C1 segment of cervical spinal cord (tissue), 14 donors: ENCODE measurements at regions not wholly inside any gene's neighbourhood (a gene's known extent, or its start where the extent isn't known, plus 50 kb on each side); places are given as distances from the start of the nearest gene placed in this dataset.
A peak's percentile ranks its signal among the peaks of the same experiment; 100 is the strongest.

Experiments used
- DNase-seq, 14 donors: peaks; one replicate each; lab custom pipeline; 2025; lab: John Stamatoyannopoulos, UW

DNA sequence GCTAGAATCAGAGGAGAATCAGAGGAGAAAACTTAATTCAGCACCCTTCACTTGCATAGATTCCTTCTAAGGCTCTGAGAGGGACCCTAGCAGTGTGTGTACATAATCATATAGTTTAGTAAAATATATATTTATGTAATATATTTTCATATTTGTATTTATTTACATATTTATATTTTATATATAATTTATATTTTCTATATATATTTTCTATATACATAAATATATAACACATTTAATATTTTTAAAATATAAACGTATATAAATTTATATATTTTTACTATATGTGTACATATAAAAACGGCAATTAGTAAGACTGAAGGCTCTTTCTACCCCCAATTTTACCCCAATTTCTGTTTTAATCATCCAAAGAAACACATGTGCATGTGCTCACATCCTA is 80.3 kb downstream of the NXPE2 start:
- DNase-seq, result no peak

- DNase-seq, result peak in 10 of 14 donors; percentile 1 to 28 (median 14)
Measured at GRCh38 chr11:114762408-114762807, 84.1 kb downstream of the NXPE2 start.

DNA sequence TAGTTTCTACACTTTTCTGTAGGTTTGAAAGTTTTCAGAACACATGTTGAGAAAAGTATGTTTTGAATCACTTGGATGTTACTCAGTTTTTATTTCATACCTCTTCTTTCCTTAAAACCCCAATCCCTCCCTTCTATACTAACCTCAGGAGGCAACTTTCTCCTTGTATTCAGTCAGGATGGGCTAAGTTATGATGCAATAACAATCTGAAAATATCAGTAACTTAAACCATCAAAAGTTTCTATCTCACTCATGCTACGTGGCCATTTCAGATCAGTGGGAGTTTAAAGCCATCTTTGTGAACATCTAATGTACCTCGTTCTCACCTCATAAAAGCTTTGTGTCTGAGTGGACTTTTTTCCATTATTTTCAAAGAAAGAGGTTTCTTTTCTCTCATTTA is 86.2 kb downstream of the NXPE2 start:
- DNase-seq, result no peak

DNA sequence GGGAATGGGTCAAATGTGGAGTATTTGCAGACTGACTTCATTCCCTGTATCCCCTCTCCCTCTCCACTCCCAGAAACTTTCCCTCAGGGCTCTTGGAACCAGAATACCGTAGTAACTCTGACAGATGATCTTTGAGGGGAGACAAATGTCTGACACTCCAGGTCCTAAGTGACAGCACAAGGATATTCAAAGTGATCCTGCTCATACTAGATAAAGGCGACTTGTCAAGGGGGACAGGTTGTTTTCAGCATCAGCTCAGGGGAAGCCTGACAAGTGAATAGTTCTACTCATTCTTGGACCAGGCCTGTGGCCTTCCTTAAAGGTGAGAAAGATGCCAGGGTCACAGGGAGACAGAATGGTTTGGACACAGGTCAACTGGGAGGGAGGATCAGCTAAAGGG is 92.8 kb downstream of the NXPE2 start:
- no peak for DNase-seq

DNA sequence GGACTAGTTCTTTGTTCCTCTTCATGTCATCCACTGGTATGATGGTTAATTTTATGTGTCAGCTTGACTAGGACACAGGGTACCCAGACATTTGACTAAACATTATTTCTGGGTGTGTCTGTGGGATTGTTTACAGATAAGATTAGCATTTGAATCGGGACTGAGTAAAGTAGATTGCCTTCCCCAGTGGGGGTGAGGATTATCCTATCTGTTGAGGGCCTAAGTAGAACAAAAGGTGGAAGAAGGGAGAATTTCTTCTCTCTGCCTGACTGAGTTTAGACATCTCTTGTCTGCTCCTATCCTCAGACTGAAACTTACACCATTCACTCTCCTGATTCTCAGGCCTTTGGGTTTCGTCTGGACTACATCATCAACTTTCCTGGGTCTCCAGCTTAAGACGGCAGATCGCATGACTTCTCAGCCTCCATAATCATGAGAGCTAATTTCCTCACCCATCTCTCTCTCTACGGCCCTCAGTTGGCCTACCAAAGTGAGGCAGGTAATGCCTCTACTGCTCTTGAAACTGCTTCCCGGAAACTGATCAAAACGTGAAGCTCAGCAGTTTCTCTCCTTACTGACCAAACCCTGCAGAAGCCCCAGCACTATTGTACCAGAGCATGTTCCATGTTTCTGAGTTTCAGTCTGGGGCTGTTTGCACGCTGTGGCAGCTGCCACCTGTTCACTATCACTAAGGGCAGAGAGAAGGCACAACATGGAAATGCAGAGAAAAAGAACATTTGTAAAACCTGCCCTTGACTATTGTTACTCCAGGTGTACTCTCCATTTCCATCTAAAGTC is 95.4 kb downstream of the NXPE2 start:
- DNase-seq, result no peak

GRCh38 chr11:114774599-114775361 is 96.5 kb downstream of the NXPE2 start:
- DNase-seq, result peak in 9 of 14 donors; percentile 0 to 55 (median 14)

- DNase-seq, result peak in 1 of 14 donors; percentile 51
Measured at GRCh38 chr11:114775875-114776621, 97.7 kb downstream of the NXPE2 start.

DNA sequence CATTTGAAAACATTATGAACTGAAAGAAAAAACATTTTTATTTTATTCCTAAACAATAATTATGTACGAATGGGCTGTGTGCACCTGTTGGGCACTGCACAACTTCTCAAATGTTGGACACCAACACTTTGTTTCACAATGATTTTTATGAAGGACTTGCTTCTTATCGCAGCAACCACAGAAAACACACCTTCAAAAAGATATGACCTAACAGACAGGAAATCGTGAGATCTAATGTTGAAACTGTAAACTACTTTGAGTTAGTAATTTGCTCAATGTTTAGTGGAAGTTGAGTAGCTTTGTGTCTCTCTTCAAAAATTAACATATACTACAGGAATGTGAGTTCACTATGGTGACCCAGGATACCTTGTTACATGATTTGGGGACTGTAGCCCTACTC is 98.6 kb downstream of the NXPE2 start:
- no peak for DNase-seq

- DNase-seq, result no peak
Measured at GRCh38 chr11:114779189-114779588, 100.9 kb downstream of the NXPE2 start.

GRCh38 chr11:114782650-114783310 is 104.5 kb downstream of the NXPE2 start:
- no peak for DNase-seq

- no peak for DNase-seq
Measured at GRCh38 chr11:114783805-114784204, 105.5 kb downstream of the NXPE2 start.

GRCh38 chr11:114784216-114784615 is 105.9 kb downstream of the NXPE2 start:
- no peak for DNase-seq

GRCh38 chr11:114784891-114785290 is 106.6 kb downstream of the NXPE2 start:
- no peak for DNase-seq

- no peak for DNase-seq
Measured at GRCh38 chr11:114785820-114786219, 107.5 kb downstream of the NXPE2 start.

GRCh38 chr11:114787126-114787525 is 108.8 kb downstream of the NXPE2 start:
- no peak for DNase-seq

DNA sequence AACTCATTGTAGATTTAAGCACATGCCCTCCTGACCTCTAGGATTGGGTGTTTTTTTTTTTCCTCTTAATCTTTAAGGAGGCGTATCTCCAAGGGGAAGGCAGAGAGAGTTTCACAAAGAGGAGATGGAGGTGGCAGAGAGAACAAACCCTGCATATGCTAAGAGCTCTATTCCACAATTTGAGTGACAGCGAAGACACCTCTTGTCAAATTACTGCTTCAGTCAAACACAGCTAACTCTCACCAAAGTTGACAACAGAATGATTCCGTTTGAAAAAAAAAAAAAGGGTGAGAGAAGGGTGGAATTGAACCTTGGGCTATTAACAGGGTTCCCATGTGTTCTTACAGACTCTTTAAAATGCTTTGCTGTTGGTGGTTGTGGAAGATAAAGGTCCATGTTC is 112.6 kb downstream of the NXPE2 start:
- no peak for DNase-seq

DNA sequence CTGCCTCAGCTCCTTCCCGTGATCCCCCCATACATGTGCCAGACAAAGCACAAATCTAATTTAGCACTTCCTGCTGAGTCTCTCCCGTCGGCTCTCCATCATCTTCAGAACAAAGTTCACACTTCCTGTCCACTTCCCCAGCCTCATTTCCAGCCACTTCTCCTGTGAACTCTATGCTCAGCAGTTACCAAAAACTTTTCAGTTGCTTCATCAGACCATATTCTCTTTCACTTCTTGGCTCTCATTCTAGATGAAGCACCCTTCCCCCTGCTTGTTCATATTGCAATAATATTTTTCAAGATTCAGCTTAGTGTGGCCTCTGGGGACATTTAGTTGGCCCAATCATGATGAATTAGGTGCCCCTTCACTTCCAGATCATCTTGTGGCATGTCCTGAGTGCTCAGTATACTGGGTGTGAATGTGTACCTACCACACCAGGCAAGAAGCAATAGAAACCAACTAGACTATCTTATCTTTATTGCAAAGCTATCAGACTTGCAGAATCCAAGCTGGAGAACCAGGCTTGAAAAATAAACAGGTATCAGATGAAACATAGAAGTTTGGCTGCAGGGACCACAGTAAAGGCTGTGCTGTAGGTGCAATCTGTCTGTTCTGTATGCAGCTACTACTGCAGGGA is 115.8 kb downstream of the NXPE2 start:
- no peak for DNase-seq

DNA sequence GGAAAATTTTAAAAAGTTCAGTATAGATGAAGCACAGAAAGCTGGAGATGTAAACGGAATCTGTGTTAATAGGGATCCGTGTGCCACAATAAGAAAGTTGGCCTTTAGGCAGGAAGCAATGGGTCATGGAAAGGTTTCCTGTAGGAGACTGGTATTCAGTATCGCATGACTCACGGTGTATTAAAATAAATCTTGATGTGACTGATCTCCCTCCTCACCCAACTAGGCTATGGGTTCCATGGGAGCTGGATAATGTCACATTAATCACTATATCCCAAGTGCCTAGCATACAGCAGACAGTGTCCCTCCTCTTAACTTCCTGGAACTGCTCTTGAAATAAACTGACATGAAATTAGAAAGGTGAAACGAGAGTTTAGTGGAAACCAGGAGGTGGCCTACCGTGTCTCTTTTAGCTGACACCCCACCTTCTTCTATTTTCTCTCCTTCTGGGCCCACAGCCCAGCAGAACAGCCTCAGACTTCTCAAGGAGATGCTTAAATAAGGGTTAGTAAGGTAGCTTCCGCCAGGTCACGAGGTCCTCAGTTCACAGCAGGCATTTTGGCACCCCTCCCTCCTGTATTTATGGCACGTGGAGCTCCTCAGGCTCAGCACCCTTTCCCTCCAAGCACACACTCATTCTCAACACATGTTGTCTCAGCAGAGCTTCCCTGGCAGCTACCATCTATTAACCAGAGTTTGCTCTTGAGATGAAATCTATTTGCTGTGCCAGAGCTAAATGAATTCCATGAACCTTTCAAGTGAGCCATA is 118.8 kb downstream of the NXPE2 start:
- DNase-seq, result no peak

DNA sequence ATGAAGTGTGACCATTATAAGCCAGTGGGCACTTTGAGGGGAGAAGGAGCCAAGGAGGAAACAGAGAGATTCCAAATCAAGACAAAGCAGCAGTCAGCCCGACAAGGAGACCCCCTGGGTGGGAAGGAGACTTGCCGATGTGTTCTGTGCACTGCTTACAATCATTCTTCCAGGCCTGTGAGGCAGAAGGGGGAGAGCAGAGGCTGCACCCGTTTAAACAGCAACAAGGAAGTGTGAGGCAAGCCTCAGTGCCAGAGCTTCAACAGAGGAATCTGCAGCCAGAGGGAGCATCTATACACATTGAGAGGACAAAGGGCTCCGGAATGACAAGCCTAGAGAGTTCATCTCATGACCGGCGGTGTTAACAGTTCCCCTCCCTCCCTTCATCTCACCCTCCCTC is 121.1 kb downstream of the NXPE2 start:
- no peak for DNase-seq

DNA sequence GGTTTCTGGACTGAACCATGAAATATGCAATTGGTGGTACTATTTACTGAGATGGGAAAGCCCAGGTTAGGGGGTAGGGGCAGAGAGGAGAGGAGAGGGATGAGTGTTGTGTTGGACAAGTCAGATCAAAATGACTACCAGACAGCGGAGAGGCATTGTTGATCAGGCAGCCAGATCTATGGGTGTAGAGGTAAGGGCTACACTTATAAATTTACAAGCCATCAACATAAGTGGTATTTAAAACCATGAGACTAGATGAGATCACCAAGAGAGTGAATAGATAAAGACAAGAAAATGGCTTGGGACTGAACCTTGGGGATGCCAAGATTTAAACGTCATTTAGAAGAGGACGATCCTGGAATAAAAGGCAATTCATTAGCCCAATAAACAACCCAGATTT is 123.4 kb downstream of the NXPE2 start:
- DNase-seq, result no peak
